ENCODE measurements at regions not wholly inside any gene's neighbourhood (a gene's known extent, or its start where the extent isn't known, plus 50 kb on each side); places are given as distances from the start of the nearest gene placed in this dataset.

GRCh38 chr13:57224414-57224813 is 57.4 kb downstream of the PRR20E start:
- Histone ChIP-seq H3K4me3 (no peak overlapping the region), H3K27ac (no peak overlapping the region), H3K4me1 (no peaks in the 10 kb centered on the region), H3K36me3 (no peaks in the 10 kb centered on the region), H3K9me3 (peaks cover 0 to 10% of the 10 kb centered on the region in 2 donors), H3K27me3 (no peaks in the 10 kb centered on the region)
- intact Hi-C loops (cut with DNase I), result no loop called here
- DNase-seq (no peak), ATAC-seq (no peak)
- no peak for TF ChIP-seq CTCF (IDR thresholded peaks at IDR 0.05)

GRCh38 chr13:57250472-57250871 is 83.5 kb downstream of the PRR20E start:
- Histone ChIP-seq H3K4me1 (no peaks in the 10 kb centered on the region), H3K4me3 (no peak overlapping the region), H3K27ac (no peak overlapping the region), H3K36me3 (no peaks in the 10 kb centered on the region), H3K9me3 (no peaks in the 10 kb centered on the region), H3K27me3 (no peaks in the 10 kb centered on the region)
- no peak for ATAC-seq
- DNase-seq, result no peak
- intact Hi-C loops (cut with DNase I), result no loop called here
- TF ChIP-seq CTCF (IDR thresholded peaks at IDR 0.05), result no peak

- ATAC-seq (no peak), DNase-seq (no peak)
- intact Hi-C loops (cut with DNase I), result no loop called here
- no peaks in the 10 kb centered on the region for H3K4me1 ChIP-seq
- H3K4me3 ChIP-seq, result no peak overlapping the region
- no peaks in the 10 kb centered on the region for H3K9me3 ChIP-seq
- H3K27ac ChIP-seq, result no peak overlapping the region
- no peak for TF ChIP-seq CTCF (IDR thresholded peaks at IDR 0.05)
- no peaks in the 10 kb centered on the region for H3K27me3 ChIP-seq
- no peaks in the 10 kb centered on the region for H3K36me3 ChIP-seq
Measured at GRCh38 chr13:57253551-57253950, 86.6 kb downstream of the PRR20E start.

- intact Hi-C loops (cut with DNase I), result no loop called here
- ATAC-seq, result no peak
- H3K27ac ChIP-seq, result no peak overlapping the region
- H3K36me3 ChIP-seq, result no peaks in the 10 kb centered on the region
- H3K4me1 ChIP-seq, result no peaks in the 10 kb centered on the region
- peaks cover 0 to 5% of the 10 kb centered on the region in 2 donors for H3K9me3 ChIP-seq
- no peak for DNase-seq
- no peak for TF ChIP-seq CTCF (IDR thresholded peaks at IDR 0.05)
- no peak overlapping the region for H3K4me3 ChIP-seq
- H3K27me3 ChIP-seq, result no peaks in the 10 kb centered on the region
Measured at GRCh38 chr13:57264965-57265364, 98.0 kb downstream of the PRR20E start.

GRCh38 chr13:57270493-57270892 is 103.5 kb downstream of the PRR20E start:
- no peak for ATAC-seq
- no peak for DNase-seq
- no peaks in the 10 kb centered on the region for H3K27me3 ChIP-seq
- H3K4me3 ChIP-seq, result no peak overlapping the region
- H3K9me3 ChIP-seq, result peaks cover 0 to 5% of the 10 kb centered on the region in 2 donors
- no peak for TF ChIP-seq CTCF (IDR thresholded peaks at IDR 0.05)
- intact Hi-C loops (cut with DNase I), result no loop called here
- no peaks in the 10 kb centered on the region for H3K36me3 ChIP-seq
- H3K4me1 ChIP-seq, result no peaks in the 10 kb centered on the region
- no peak overlapping the region for H3K27ac ChIP-seq

All from left lung (tissue), 4 donors.